ENCODE measurements at regions not wholly inside any gene's neighbourhood (a gene's known extent, or its start where the extent isn't known, plus 50 kb on each side); places are given as distances from the start of the nearest gene placed in this dataset.
"Not testable (repeated sequence)": the region's sequence is repeated elsewhere in the genome, so short reads cannot be mapped to it uniquely, and the experiment has no call there.

- FAIRE-seq: no peak
Measured at GRCh38 chr5:91956738-91957137, 573.6 kb upstream of the ARRDC3 start.

GRCh38 chr5:91955610-91956009 lies 572.5 kb upstream of the ARRDC3 start:
- FAIRE-seq: no peak

GRCh38 chr5:91954136-91954535 lies 571.0 kb upstream of the ARRDC3 start:
- no peak for FAIRE-seq

- no peak for FAIRE-seq
Measured at GRCh38 chr5:91950328-91950727, 567.2 kb upstream of the ARRDC3 start.

GRCh38 chr5:91946870-91947269 lies 563.8 kb upstream of the ARRDC3 start:
- no peak for FAIRE-seq

GRCh38 chr5:91941588-91941987 lies 558.5 kb upstream of the ARRDC3 start:
- FAIRE-seq: no peak

- no peak for FAIRE-seq
Measured at GRCh38 chr5:91938441-91938840, 555.3 kb upstream of the ARRDC3 start.

GRCh38 chr5:91937121-91937520 lies 554.0 kb upstream of the ARRDC3 start:
- FAIRE-seq: no peak

- no peak for FAIRE-seq
Measured at GRCh38 chr5:91929522-91929817, 546.4 kb upstream of the ARRDC3 start.

GRCh38 chr5:91928754-91929521 lies 545.8 kb upstream of the ARRDC3 start:
- peak; percentile 95 for FAIRE-seq

- FAIRE-seq: peak; percentile 93
Measured at GRCh38 chr5:91927439-91927838, 544.3 kb upstream of the ARRDC3 start.

- no peak for FAIRE-seq
Measured at GRCh38 chr5:91925249-91925648, 542.1 kb upstream of the ARRDC3 start.

GRCh38 chr5:91917037-91917814 lies 534.1 kb upstream of the ARRDC3 start:
- FAIRE-seq: not testable (repeated sequence)

- FAIRE-seq: no peak
Measured at GRCh38 chr5:91910655-91911054, 527.5 kb upstream of the ARRDC3 start.

GRCh38 chr5:91910247-91910646 lies 527.1 kb upstream of the ARRDC3 start:
- FAIRE-seq: no peak

GRCh38 chr5:91906494-91906893 lies 523.4 kb upstream of the ARRDC3 start:
- FAIRE-seq: no peak

GRCh38 chr5:91906027-91906426 lies 522.9 kb upstream of the ARRDC3 start:
- FAIRE-seq: no peak

- no peak for FAIRE-seq
Measured at GRCh38 chr5:91898898-91899297, 515.8 kb upstream of the ARRDC3 start.

- FAIRE-seq: no peak
Measured at GRCh38 chr5:91898019-91898418, 514.9 kb upstream of the ARRDC3 start.

- no peak for FAIRE-seq
Measured at GRCh38 chr5:91888810-91889209, 505.7 kb upstream of the ARRDC3 start.

GRCh38 chr5:91885291-91886265 lies 502.5 kb upstream of the ARRDC3 start:
- FAIRE-seq: no peak

- FAIRE-seq: no peak
Measured at GRCh38 chr5:91884036-91884435, 500.9 kb upstream of the ARRDC3 start.

GRCh38 chr5:91875196-91875779 lies 492.2 kb upstream of the ARRDC3 start:
- no peak for FAIRE-seq
